PC-9 (cell line): ENCODE measurements at regions not wholly inside any gene's neighbourhood (a gene's known extent, or its start where the extent isn't known, plus 50 kb on each side); places are given as distances from the start of the nearest gene placed in this dataset.
A peak's percentile ranks its signal among the peaks of the same experiment; 100 is the strongest.

Source experiments
- BruUV-seq: library from RNA; stranded (reverse); fragments of 400-500 nt; replicated peaks from 2 replicates; lab custom pipeline; 2021; lab: Mats Ljungman, UMichigan
- CTCF ChIA-PET: fragments of 300-600 bp; sonication (Branson Sonifier 250); formaldehyde crosslinking; loops from one replicate; lab custom pipeline; 2022; ENCODE audit warnings: antibody characterized with exemption; lab: Charles Lee
- POLR2A ChIA-PET: fragments of 300-600 bp; sonication (Branson Sonifier 250); formaldehyde crosslinking; loops from one replicate; lab custom pipeline; 2022; ENCODE audit warnings: antibody characterized with exemption; ENCODE audit not compliant: unreplicated experiment; lab: Charles Lee
- DNase-seq, 2 experiments: peaks; one replicate each; pipeline versions ENCODE4 v3.0.0 to v3.0.0-alpha.2; 2015 to 2022; ENCODE audit warnings: mixed read lengths in 1 of 2
- H2AFZ ChIP-seq: fragments of 200-600 bp; sonication (generic); 2 replicates; pipeline ENCODE4 v1.8.1; 2017; ENCODE audit warnings: antibody characterized with exemption
- H3F3A ChIP-seq: fragments of 200-600 bp; sonication (generic); 2 replicates; pipeline ENCODE4 v1.8.1; 2017; ENCODE audit warnings: antibody characterized with exemption, mild to moderate bottlenecking, low read depth; ENCODE audit not compliant: insufficient read depth
- H3K27ac ChIP-seq: fragments of 200-600 bp; sonication (generic); 2 replicates; pipeline ENCODE4 v1.6.1; 2016; ENCODE audit warnings: mixed run types
- H3K27me3 ChIP-seq: fragments of 200-600 bp; sonication (generic); 2 replicates; pipeline ENCODE4 v1.6.1; 2016; ENCODE audit warnings: low read depth, mixed run types; ENCODE audit not compliant: insufficient read depth
- H3K36me3 ChIP-seq: fragments of 200-600 bp; sonication (generic); 2 replicates; pipeline ENCODE4 v1.6.1; 2016; ENCODE audit warnings: low read depth, mixed run types
- H3K4me1 ChIP-seq: fragments of 200-600 bp; sonication (generic); replicated peaks from 2 replicates; pipeline ENCODE4 v1.6.1; 2016; ENCODE audit warnings: mixed run types; ENCODE audit not compliant: insufficient read depth
- H3K4me2 ChIP-seq: fragments of 200-600 bp; sonication (generic); 2 replicates; pipeline ENCODE4 v1.6.1; 2017; ENCODE audit warnings: mixed run types
- H3K4me3 ChIP-seq: fragments of 200-600 bp; sonication (generic); 2 replicates; pipeline ENCODE4 v1.6.1; 2016; ENCODE audit warnings: mixed run types
- H3K79me2 ChIP-seq: fragments of 200-600 bp; sonication (generic); 2 replicates; pipeline ENCODE4 v1.6.1; 2017; ENCODE audit warnings: low read depth, mixed run types
- H3K9me2 ChIP-seq: fragments of 200-600 bp; sonication (generic); 2 replicates; pipeline ENCODE4 v1.8.1; 2017; ENCODE audit warnings: mild to moderate bottlenecking; ENCODE audit not compliant: insufficient read depth
- H3K9me3 ChIP-seq: fragments of 200-600 bp; sonication (generic); 2 replicates; pipeline ENCODE4 v1.8.1; 2016; ENCODE audit warnings: low read depth; ENCODE audit not compliant: insufficient read depth
- H4K20me1 ChIP-seq: fragments of 200-600 bp; sonication (generic); 2 replicates; pipeline ENCODE4 v1.8.1; 2017; ENCODE audit not compliant: insufficient read depth
- EZH2 ChIP-seq: fragments of 200-600 bp; sonication (generic); IDR thresholded peaks from 2 replicates; pipeline ENCODE4 v1.8.0; 2017; ENCODE audit warnings: antibody characterized with exemption, low read depth
- intact Hi-C: fragments of 100-400 bp; cut with micrococcal nuclease; formaldehyde crosslinking; loops from one replicate; pipeline ENCODE4 v1.10.0; 2022; ENCODE audit not compliant: unreplicated experiment
- TF ChIP-seq, protein P1 (sequence below): fragments of 200-600 bp; sonication (generic); conservative IDR thresholded peaks from 2 replicates; pipeline ENCODE4 v1.6.1; 2017; ENCODE audit warnings: mixed run types, antibody characterized with exemption, mild to moderate bottlenecking, moderate library complexity

DNA sequence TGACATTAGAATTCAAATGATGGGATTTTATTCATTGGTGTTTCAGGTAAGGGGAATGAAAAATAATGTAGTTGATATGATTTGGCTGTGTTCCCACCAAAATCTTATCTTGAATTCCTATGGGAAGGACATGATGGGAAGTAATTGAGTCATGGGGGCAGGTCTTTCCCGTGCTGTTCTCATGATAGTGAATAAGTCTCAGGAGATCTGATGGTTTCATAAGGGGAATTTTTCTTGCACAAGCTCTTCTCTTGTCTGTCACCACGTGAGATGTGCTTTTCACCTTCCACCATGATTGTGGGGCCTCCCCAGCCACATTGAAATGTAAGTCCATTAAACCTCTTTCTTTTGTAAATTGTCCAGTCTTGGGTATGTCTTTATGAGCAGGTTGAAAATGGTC lies 268.6 kb upstream of the CHORDC1 start:
- H3K9me3 ChIP-seq, result no peaks in the 10 kb centered on the region
- ChIA-PET POLR2A (no interaction called here), CTCF (no interaction called here)
- no peaks in the 10 kb centered on the region for H3K36me3 ChIP-seq
- no peak for TF ChIP-seq EZH2
- TF ChIP-seq, protein P1, sequence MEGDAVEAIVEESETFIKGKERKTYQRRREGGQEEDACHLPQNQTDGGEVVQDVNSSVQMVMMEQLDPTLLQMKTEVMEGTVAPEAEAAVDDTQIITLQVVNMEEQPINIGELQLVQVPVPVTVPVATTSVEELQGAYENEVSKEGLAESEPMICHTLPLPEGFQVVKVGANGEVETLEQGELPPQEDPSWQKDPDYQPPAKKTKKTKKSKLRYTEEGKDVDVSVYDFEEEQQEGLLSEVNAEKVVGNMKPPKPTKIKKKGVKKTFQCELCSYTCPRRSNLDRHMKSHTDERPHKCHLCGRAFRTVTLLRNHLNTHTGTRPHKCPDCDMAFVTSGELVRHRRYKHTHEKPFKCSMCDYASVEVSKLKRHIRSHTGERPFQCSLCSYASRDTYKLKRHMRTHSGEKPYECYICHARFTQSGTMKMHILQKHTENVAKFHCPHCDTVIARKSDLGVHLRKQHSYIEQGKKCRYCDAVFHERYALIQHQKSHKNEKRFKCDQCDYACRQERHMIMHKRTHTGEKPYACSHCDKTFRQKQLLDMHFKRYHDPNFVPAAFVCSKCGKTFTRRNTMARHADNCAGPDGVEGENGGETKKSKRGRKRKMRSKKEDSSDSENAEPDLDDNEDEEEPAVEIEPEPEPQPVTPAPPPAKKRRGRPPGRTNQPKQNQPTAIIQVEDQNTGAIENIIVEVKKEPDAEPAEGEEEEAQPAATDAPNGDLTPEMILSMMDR, result no peak
- no peaks in the 10 kb centered on the region for H4K20me1 ChIP-seq
- H3K4me1 ChIP-seq, result no peaks in the 10 kb centered on the region
- 0 out of 2 replicates have a peak, but pooled peaks cover 4% of the 10 kb centered on the region for H3K9me2 ChIP-seq
- no peak for DNase-seq
- H3K79me2 ChIP-seq, result no peaks in the 10 kb centered on the region
- H2AFZ ChIP-seq, result no peak overlapping the region
- no TSS peak for BruUV-seq
- no peak overlapping the region for H3K4me3 ChIP-seq
- H3K4me2 ChIP-seq, result no peak overlapping the region
- no peaks in the 10 kb centered on the region for H3K27me3 ChIP-seq
- intact Hi-C loops, result no loop called here
- no peaks in the 10 kb centered on the region for H3F3A ChIP-seq
- H3K27ac ChIP-seq, result no peak overlapping the region

DNA sequence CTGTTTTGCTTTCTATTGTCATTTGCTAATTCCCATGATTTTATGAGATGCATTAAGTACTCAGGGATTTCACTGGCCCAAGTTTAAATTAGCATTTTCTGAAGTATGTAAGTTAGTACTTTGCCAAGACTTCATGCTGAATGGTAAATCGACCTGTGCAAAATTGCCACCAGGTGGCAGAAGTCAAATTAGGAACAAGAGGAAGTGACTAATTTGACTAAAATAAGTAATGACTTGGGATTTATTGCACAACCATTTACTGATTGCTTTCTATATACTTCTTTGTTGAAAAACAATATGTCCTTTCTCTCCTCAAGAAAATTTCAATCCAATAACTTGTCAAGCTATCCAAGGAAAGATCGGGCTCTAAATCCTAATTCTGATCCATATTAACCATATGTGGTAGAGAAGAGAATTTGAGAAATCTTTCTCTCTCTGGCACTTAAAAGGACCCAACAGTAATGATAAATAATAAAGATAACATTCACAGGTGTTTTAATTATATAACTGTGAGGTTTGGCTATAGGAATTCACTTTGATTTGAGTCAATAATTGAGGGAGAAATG lies 253.7 kb upstream of the CHORDC1 start:
- Histone ChIP-seq H3K27ac (no peak overlapping the region), H3K4me3 (no peak overlapping the region), H3K9me2 (no peaks in the 10 kb centered on the region), H4K20me1 (no peaks in the 10 kb centered on the region), H3K79me2 (no peaks in the 10 kb centered on the region), H3K36me3 (no peaks in the 10 kb centered on the region), H3K4me2 (no peak overlapping the region), H3K4me1 (no peaks in the 10 kb centered on the region), H2AFZ (no peak overlapping the region), H3K9me3 (no peaks in the 10 kb centered on the region), H3F3A (no peaks in the 10 kb centered on the region), H3K27me3 (no peaks in the 10 kb centered on the region)
- ChIA-PET CTCF (no interaction called here), POLR2A (no interaction called here)
- DNase-seq, result peak; percentile 25 to 57
- TF ChIP-seq EZH2, result no peak
- TF ChIP-seq, protein P1, result peak; percentile 71
- no TSS peak for BruUV-seq
- intact Hi-C loops, result no loop called here

DNA sequence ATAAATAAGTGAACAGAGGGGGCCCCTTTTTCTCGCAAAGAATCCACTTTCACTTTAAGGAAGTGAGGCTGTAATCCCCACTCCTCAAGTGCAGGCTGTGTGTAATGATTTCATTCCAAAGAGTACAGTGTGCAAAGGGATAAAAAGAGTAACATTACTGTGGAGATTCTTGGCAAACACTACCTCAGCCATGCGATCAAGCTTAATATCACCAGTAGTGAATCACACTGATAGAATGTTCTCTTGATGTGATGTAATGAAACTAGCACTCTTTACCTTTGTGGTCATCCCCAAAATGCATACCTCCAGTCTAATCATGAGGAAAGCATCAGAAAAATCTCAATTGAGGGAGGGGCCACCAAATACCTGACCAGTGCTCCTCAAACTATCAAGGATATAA lies 246.1 kb upstream of the CHORDC1 start:
- H3K27ac ChIP-seq, result no peak overlapping the region
- intact Hi-C loops, result no loop called here
- H3K4me3 ChIP-seq, result no peak overlapping the region
- DNase-seq, result peak; percentile 16 to 64
- no peaks in the 10 kb centered on the region for H3K27me3 ChIP-seq
- peaks cover 9% of the 10 kb centered on the region; the same call in 1 of the 2 replicates for H3K4me1 ChIP-seq
- no TSS peak for BruUV-seq
- peak overlapping the region; percentile 36 for H3K4me2 ChIP-seq
- TF ChIP-seq, protein P1, result no peak
- TF ChIP-seq EZH2, result no peak
- no peaks in the 10 kb centered on the region for H3K79me2 ChIP-seq
- POLR2A ChIA-PET, result interaction anchor here (0.6 kb wide), 1 partner anchor 208 kb away, joined by 4 read pairs; no protein-coding TSS in a partner anchor
- CTCF ChIA-PET, result interaction anchor here (0.6 kb wide), 1 partner anchor 1759 kb away, joined by 3 read pairs; no protein-coding TSS in a partner anchor
- no peaks in the 10 kb centered on the region; the same call in 1 of the 2 replicates for H3K9me3 ChIP-seq
- no peaks in the 10 kb centered on the region for H3F3A ChIP-seq
- H4K20me1 ChIP-seq, result no peaks in the 10 kb centered on the region
- no peaks in the 10 kb centered on the region for H3K9me2 ChIP-seq
- no peaks in the 10 kb centered on the region for H3K36me3 ChIP-seq
- H2AFZ ChIP-seq, result no peak overlapping the region; the same call in 1 of the 2 replicates
